ENCODE measurements at regions not wholly inside any gene's neighbourhood (a gene's known extent, or its start where the extent isn't known, plus 50 kb on each side); places are given as distances from the start of the nearest gene placed in this dataset.

- no peak for ATAC-seq (replicated peaks; ENCODE audit: extremely low read depth, poor library complexity, severe bottlenecking)
- Mint-ChIP-seq H3K4me3 (no peak overlapping the region), H3K27me3 (no peaks in the 10 kb centered on the region), H3K9me3 (peaks cover 12% of the 10 kb centered on the region), H3K4me1 (no peaks in the 10 kb centered on the region), H3K27ac (ENCODE audit: low read depth) (no peak overlapping the region), H3K36me3 (ENCODE audit: insufficient read depth) (no peaks in the 10 kb centered on the region)
- DNase-seq (ENCODE audit: low spot score in 2 of 2) = no peak
Measured at GRCh38 chr4:178462710-178463109, 1020.5 kb upstream of the AGA start.

GRCh38 chr4:178463747-178464146 is 1021.5 kb upstream of the AGA start:
- ATAC-seq (replicated peaks; ENCODE audit: extremely low read depth, poor library complexity, severe bottlenecking) = no peak
- Mint-ChIP-seq H3K4me3 (no peak overlapping the region), H3K27ac (ENCODE audit: low read depth) (no peak overlapping the region), H3K4me1 (no peaks in the 10 kb centered on the region), H3K36me3 (ENCODE audit: insufficient read depth) (no peaks in the 10 kb centered on the region), H3K27me3 (no peaks in the 10 kb centered on the region), H3K9me3 (peaks cover 12% of the 10 kb centered on the region)
- DNase-seq (ENCODE audit: low spot score in 2 of 2) = no peak

DNA sequence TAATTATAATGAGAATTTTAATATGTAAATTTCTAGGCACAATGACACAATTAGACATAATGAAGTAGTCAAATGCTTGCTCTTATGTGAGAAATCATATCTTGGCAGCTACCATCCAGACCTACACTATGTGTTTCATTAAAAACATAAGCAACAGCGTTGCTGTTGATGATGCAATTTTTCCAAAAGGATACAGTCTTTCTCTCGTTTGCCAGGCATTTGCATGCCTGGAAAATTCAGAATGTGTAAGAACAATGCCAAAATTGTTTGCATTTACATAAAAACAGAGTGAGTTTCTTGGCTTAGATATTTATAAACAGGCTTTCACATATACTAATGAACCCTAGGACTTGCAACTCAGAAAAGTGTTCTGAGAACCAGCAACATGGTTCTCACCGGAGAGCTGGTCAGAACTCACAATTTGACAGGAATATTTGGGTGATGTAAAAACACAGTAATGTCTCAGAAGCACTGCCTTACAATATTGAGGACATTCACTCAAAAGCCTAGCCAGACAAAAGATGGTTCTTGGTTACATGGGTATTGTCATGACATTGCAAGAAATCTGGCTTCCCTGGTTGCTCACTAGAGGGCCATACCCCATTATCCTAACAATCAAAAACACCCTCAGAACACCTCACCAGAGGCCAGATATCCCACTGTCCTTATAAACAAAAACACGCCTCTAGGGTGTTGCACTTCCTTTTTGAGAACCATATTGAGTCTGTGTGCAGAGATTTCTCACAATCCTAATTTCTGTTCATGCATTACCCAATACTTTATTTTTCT is 1029.0 kb upstream of the AGA start:
- no peak for DNase-seq (ENCODE audit: low spot score in 2 of 2)

DNA sequence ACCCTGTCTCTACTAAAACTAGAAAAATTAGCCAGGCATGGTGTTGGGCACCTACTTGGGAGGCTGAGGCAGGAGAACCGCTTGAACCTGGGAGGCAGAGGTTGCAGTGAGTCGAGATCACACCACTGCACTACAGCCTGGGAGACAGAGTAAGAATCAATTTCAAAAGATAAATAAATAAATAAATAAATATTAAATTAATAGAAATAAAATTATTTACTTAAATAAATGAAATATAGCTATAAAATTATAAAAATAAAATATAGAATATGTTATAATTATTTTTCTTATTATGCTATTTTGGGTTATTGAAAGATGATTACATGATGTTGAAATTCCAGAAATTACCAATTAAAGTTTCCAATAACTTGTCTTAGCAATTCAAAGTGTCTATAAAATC is 1029.8 kb upstream of the AGA start:
- no peaks in the 10 kb centered on the region for H3K36me3 Mint-ChIP-seq (ENCODE audit: insufficient read depth)
- H3K27ac Mint-ChIP-seq (ENCODE audit: low read depth) = no peak overlapping the region
- H3K9me3 Mint-ChIP-seq = peaks cover 11% of the 10 kb centered on the region
- ATAC-seq (replicated peaks; ENCODE audit: extremely low read depth, poor library complexity, severe bottlenecking) = no peak
- H3K27me3 Mint-ChIP-seq = no peaks in the 10 kb centered on the region
- H3K4me1 Mint-ChIP-seq = no peaks in the 10 kb centered on the region
- no peak for DNase-seq (ENCODE audit: low spot score in 2 of 2)
- no peak overlapping the region for H3K4me3 Mint-ChIP-seq

More for the DNA sequence above, 1029.0 kb upstream of the AGA start:
- ATAC-seq (replicated peaks; ENCODE audit: extremely low read depth, poor library complexity, severe bottlenecking) = peak; percentile 10
- Mint-ChIP-seq H3K4me3 (no peak overlapping the region), H3K9me3 (peaks cover 11% of the 10 kb centered on the region), H3K27me3 (no peaks in the 10 kb centered on the region), H3K4me1 (no peaks in the 10 kb centered on the region), H3K27ac (ENCODE audit: low read depth) (no peak overlapping the region), H3K36me3 (ENCODE audit: insufficient read depth) (no peaks in the 10 kb centered on the region)

- no peak for DNase-seq (ENCODE audit: low spot score in 2 of 2)
- no peaks in the 10 kb centered on the region for H3K27me3 Mint-ChIP-seq
- ATAC-seq (replicated peaks; ENCODE audit: extremely low read depth, poor library complexity, severe bottlenecking) = no peak
- no peaks in the 10 kb centered on the region for H3K4me1 Mint-ChIP-seq
- H3K36me3 Mint-ChIP-seq (ENCODE audit: insufficient read depth) = no peaks in the 10 kb centered on the region
- no peak overlapping the region for H3K4me3 Mint-ChIP-seq
- H3K9me3 Mint-ChIP-seq = peaks cover 16% of the 10 kb centered on the region
- H3K27ac Mint-ChIP-seq (ENCODE audit: low read depth) = no peak overlapping the region
Measured at GRCh38 chr4:178480105-178480504, 1037.9 kb upstream of the AGA start.

DNA sequence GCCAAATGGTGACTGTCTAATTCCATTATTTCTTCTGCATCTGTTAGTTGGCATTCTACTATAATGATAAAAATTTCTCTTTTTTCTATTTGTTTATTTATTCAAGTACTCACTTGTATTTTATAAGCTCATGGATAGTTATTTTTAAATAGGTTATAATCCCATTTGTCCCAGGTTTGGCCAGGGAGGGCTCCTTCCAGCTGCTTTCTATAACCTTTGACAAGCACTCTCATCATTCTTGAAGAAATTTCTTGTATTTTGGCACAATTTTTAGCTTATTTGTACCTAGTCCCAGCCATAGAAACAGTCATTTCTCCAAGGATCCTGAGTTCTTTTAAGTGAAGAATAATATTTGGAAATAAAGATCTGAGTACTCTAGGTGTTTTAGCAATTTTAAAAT is 1038.6 kb upstream of the AGA start:
- Mint-ChIP-seq H3K36me3 (ENCODE audit: insufficient read depth) (no peaks in the 10 kb centered on the region), H3K9me3 (peaks cover 16% of the 10 kb centered on the region), H3K27ac (ENCODE audit: low read depth) (no peak overlapping the region), H3K4me3 (no peak overlapping the region), H3K27me3 (no peaks in the 10 kb centered on the region), H3K4me1 (no peaks in the 10 kb centered on the region)
- DNase-seq (ENCODE audit: low spot score in 2 of 2) (no peak), ATAC-seq (replicated peaks; ENCODE audit: extremely low read depth, poor library complexity, severe bottlenecking) (no peak)

DNA sequence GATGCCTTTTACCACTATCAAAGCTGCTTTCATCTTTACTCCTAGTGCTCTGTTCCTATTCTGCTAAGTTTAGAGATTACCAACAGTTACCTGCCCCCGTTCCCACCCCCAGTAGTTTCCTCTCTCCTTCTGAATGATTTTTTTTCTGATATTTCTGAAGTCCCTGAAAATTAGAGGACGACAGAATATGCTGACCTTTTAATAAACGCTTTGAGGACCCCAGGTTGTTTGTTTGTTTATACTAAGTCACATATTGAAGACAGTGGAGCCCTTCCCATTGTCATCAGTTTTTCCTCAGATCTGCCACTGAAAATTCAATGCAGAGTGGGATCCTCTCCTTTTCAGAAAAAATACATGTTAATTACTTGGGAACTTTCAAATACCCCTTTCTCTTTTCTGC is 1039.3 kb upstream of the AGA start:
- DNase-seq (ENCODE audit: low spot score in 2 of 2) = no peak
- no peak for ATAC-seq (replicated peaks; ENCODE audit: extremely low read depth, poor library complexity, severe bottlenecking)
- H3K4me1 Mint-ChIP-seq = no peaks in the 10 kb centered on the region
- H3K27ac Mint-ChIP-seq (ENCODE audit: low read depth) = no peak overlapping the region
- peaks cover 16% of the 10 kb centered on the region for H3K9me3 Mint-ChIP-seq
- H3K36me3 Mint-ChIP-seq (ENCODE audit: insufficient read depth) = no peaks in the 10 kb centered on the region
- H3K4me3 Mint-ChIP-seq = no peak overlapping the region
- no peaks in the 10 kb centered on the region for H3K27me3 Mint-ChIP-seq

DNA sequence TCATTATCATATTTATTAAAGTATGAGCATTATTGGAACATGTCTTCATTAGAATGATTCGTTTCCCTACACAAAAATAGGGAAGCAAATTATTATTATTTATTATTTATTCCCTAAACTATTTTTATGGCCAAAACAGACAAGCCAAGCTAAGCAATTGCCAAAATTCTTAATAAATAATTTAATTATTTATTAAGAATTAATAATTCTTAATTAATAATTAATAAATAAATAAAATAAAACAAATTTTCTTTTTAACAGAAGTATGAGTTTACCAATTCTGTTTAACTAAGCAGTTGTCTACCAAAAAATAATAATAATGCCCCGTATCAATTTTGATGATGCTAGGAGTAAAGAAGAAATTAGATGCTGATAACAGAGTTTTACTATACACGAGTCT is 1080.8 kb upstream of the AGA start:
- H3K27ac Mint-ChIP-seq (ENCODE audit: low read depth) = no peak overlapping the region
- H3K27me3 Mint-ChIP-seq = no peaks in the 10 kb centered on the region
- DNase-seq (ENCODE audit: low spot score in 2 of 2) (no peak), ATAC-seq (replicated peaks; ENCODE audit: extremely low read depth, poor library complexity, severe bottlenecking) (no peak)
- H3K4me3 Mint-ChIP-seq = no peak overlapping the region
- H3K4me1 Mint-ChIP-seq = no peaks in the 10 kb centered on the region
- peaks cover 17% of the 10 kb centered on the region for H3K9me3 Mint-ChIP-seq
- no peaks in the 10 kb centered on the region for H3K36me3 Mint-ChIP-seq (ENCODE audit: insufficient read depth)

GRCh38 chr4:178535939-178536579 is 1093.8 kb upstream of the AGA start:
- no peak for ATAC-seq (replicated peaks; ENCODE audit: extremely low read depth, poor library complexity, severe bottlenecking)
- Mint-ChIP-seq H3K4me3 (no peak overlapping the region), H3K27ac (ENCODE audit: low read depth) (no peak overlapping the region), H3K9me3 (peaks cover 14% of the 10 kb centered on the region), H3K4me1 (no peaks in the 10 kb centered on the region), H3K36me3 (ENCODE audit: insufficient read depth) (no peaks in the 10 kb centered on the region), H3K27me3 (no peaks in the 10 kb centered on the region)
- DNase-seq (ENCODE audit: low spot score in 2 of 2) = no peak

DNA sequence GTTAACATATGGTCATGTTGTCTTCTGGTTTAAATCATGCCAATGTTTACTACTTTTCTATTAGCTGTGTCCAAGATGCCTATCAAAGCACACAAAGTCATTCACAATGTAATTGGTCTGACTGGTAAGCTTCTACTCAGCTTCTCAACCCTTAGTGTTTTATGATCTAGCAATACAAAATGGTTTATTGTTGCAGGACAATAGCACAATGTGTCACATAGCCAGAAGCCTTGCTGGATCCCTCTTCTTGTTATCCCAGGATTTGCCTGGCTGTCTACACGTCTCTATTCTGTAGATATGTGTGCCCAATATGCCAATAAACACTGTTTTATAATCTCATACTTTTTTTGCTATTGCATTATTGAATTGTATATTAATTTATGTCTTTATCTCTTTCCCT is 1111.0 kb upstream of the AGA start:
- no peaks in the 10 kb centered on the region for H3K36me3 Mint-ChIP-seq (ENCODE audit: insufficient read depth)
- no peaks in the 10 kb centered on the region for H3K27me3 Mint-ChIP-seq
- H3K4me3 Mint-ChIP-seq = no peak overlapping the region
- ATAC-seq (replicated peaks; ENCODE audit: extremely low read depth, poor library complexity, severe bottlenecking) (no peak), DNase-seq (ENCODE audit: low spot score in 2 of 2) (no peak)
- peaks cover 14% of the 10 kb centered on the region for H3K9me3 Mint-ChIP-seq
- no peaks in the 10 kb centered on the region for H3K4me1 Mint-ChIP-seq
- no peak overlapping the region for H3K27ac Mint-ChIP-seq (ENCODE audit: low read depth)

DNA sequence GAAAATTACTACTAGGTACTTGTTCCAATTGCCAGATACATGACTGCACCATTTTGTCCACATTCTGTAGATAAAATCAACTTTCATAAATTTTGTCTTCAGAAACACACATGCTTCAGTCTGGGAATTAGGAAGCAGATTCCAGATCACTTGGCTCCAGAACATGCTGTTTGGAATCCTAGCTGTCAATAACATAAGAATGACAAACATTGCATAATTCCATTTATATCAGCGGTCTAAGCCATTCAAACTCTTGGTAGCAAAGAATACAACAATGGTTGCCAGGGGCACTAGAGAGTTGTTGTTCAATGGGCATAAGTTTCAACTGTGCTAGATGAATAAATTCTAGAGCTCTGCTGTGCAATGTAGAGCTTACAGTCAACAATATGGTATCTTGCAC is 1112.1 kb upstream of the AGA start:
- no peak for DNase-seq (ENCODE audit: low spot score in 2 of 2)
- Mint-ChIP-seq H3K36me3 (ENCODE audit: insufficient read depth) (no peaks in the 10 kb centered on the region), H3K27me3 (no peaks in the 10 kb centered on the region), H3K4me3 (no peak overlapping the region), H3K9me3 (peaks cover 14% of the 10 kb centered on the region), H3K27ac (ENCODE audit: low read depth) (no peak overlapping the region), H3K4me1 (no peaks in the 10 kb centered on the region)
- ATAC-seq (replicated peaks; ENCODE audit: extremely low read depth, poor library complexity, severe bottlenecking) = no peak

- Mint-ChIP-seq H3K4me1 (no peaks in the 10 kb centered on the region), H3K36me3 (ENCODE audit: insufficient read depth) (no peaks in the 10 kb centered on the region), H3K4me3 (no peak overlapping the region), H3K27ac (ENCODE audit: low read depth) (no peak overlapping the region), H3K9me3 (peaks cover 19% of the 10 kb centered on the region), H3K27me3 (no peaks in the 10 kb centered on the region)
- ATAC-seq (replicated peaks; ENCODE audit: extremely low read depth, poor library complexity, severe bottlenecking) = no peak
- no peak for DNase-seq (ENCODE audit: low spot score in 2 of 2)
Measured at GRCh38 chr4:178556796-178557195, 1114.6 kb upstream of the AGA start.

- H3K27me3 Mint-ChIP-seq = no peaks in the 10 kb centered on the region
- DNase-seq (ENCODE audit: low spot score in 2 of 2) = no peak
- H3K4me3 Mint-ChIP-seq = no peak overlapping the region
- no peaks in the 10 kb centered on the region for H3K36me3 Mint-ChIP-seq (ENCODE audit: insufficient read depth)
- H3K27ac Mint-ChIP-seq (ENCODE audit: low read depth) = no peak overlapping the region
- H3K4me1 Mint-ChIP-seq = no peaks in the 10 kb centered on the region
- H3K9me3 Mint-ChIP-seq = peaks cover 22% of the 10 kb centered on the region
- no peak for ATAC-seq (replicated peaks; ENCODE audit: extremely low read depth, poor library complexity, severe bottlenecking)
Measured at GRCh38 chr4:178577933-178578332, 1135.7 kb upstream of the AGA start.

Data from central memory CD8-positive, alpha-beta T cell (primary cell).